ENCODE measurements at regions not wholly inside any gene's neighbourhood (a gene's known extent, or its start where the extent isn't known, plus 50 kb on each side); places are given as distances from the start of the nearest gene placed in this dataset.
"Not testable (repeated sequence)": the region's sequence is repeated elsewhere in the genome, so short reads cannot be mapped to it uniquely, and the experiment has no call there.

DNA sequence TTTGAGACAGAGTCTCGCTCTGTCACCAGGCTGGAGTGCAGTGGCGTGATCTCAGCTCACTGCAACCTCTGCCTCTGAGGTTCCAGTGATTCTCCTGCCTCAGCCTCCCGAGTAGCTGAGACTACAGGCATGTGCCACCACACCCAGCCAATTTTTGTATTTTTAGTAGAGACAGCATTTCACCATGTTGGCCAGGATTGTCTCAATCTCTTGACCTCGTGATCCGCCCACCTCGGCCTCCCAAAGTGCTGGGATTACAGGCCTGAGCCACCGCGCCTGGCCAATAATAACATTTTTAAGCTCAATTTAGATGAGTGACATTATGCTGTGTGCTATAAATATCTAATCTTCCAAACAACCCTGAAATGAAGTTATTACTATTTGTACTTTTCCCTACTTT lies 338.8 kb upstream of the VRK2 start:
- FAIRE-seq: not testable (repeated sequence)

More for the DNA sequence above, 338.8 kb upstream of the VRK2 start:
- POLR2A ChIA-PET (ENCODE audit: partially characterized antibody); H3K9me3 ChIP-seq (ENCODE audit: insufficient read depth in 2 of 2, low read depth in 1 of 2, low read length in 1 of 2); H3K9ac ChIP-seq (replicated peaks in 1 of 4; ENCODE audit: extremely low read depth in 1 of 4, low read depth in 3 of 4, low read length in 3 of 4); DNase-seq (ENCODE audit: low read depth in 1 of 2, low spot score in 2 of 2); H3K79me2 ChIP-seq (ENCODE audit: control insufficient read depth in 1 of 2, insufficient read depth in 2 of 2, low read length in 2 of 2); H3K4me2 ChIP-seq (ENCODE audit: insufficient read depth in 1 of 2, low read depth in 2 of 2, low read length in 2 of 2); H3K23ac ChIP-seq (ENCODE audit: insufficient read length); H2BK12ac ChIP-seq (ENCODE audit: low read depth, low read length); H3K27ac ChIP-seq (ENCODE audit: low read depth, low read length); H2AFZ ChIP-seq (ENCODE audit: low read length); H4K5ac ChIP-seq (ENCODE audit: insufficient read length, low read depth, low read length); H3K4ac ChIP-seq (replicated peaks; ENCODE audit: insufficient read length, low read depth, low read length); H4K8ac ChIP-seq (ENCODE audit: extremely low read depth, insufficient read depth, low read length); H2BK120ac ChIP-seq (replicated peaks; ENCODE audit: low read depth, low read length); H4K20me1 ChIP-seq (replicated peaks in 1 of 2; ENCODE audit: control insufficient read depth in 1 of 2, insufficient read depth in 2 of 2, low read length in 2 of 2); H3K27me3 ChIP-seq (replicated peaks in 1 of 4; ENCODE audit: control insufficient read depth in 3 of 4, extremely low read depth in 1 of 4, insufficient read depth in 3 of 4, low read length in 3 of 4); H3K56ac ChIP-seq (replicated peaks; ENCODE audit: insufficient read length, low read depth, low read length); H3K4me3 ChIP-seq (ENCODE audit: extremely low read depth in 1 of 4, insufficient read depth in 2 of 4, low read depth in 3 of 4, low read length in 4 of 4); H4K91ac ChIP-seq (replicated peaks; ENCODE audit: insufficient read length, low read length); H2BK20ac ChIP-seq (ENCODE audit: low read length); H3K79me1 ChIP-seq (ENCODE audit: low read depth, low read length); H3K14ac ChIP-seq (ENCODE audit: insufficient read length); H2BK5ac ChIP-seq (ENCODE audit: low read depth, low read length); H2BK15ac ChIP-seq (ENCODE audit: low read length); H2AK5ac ChIP-seq (ENCODE audit: low read depth, low read length); H3K36me3 ChIP-seq (ENCODE audit: control insufficient read depth in 2 of 4, insufficient read depth in 4 of 4, low read length in 3 of 4); H3K23me2 ChIP-seq (ENCODE audit: low read depth, low read length); H3K18ac ChIP-seq (ENCODE audit: extremely low read depth, low read length): not testable (repeated sequence)
- CTCF ChIA-PET (ENCODE audit: partially characterized antibody): interaction anchor here (1.1 to 1.8 kb wide), 3 partner anchors 9 to 178 kb away, joined by 3 to 6 read pairs (median 3); no protein-coding TSS in a partner anchor
- whole genome bisulfite sequencing, 2 experiments (ENCODE audit: extremely low coverage in 1 of 2, insufficient coverage in 1 of 2, insufficient read length in 1 of 2, insufficient replicate concordance in 2 of 2, low coverage in 1 of 2, low lambda C conversion rate in 2 of 2, missing lambda C conversion rate in 1 of 2): 93% methylated on average over 8 of the region's 8 CpGs; no CpG with 5 or more reads in 1 of the 2 experiments
- peaks cover 0 to 12% (median 4%) of the 10 kb centered on the region in 4 experiments; a peak in 3 of 7 replicates for H3K4me1 ChIP-seq (replicated peaks in 1 of 4; ENCODE audit: control insufficient read depth in 3 of 4, insufficient read depth in 4 of 4, low read length in 3 of 4)

Data from H1 (cell line).